ENCODE measurements at regions not wholly inside any gene's neighbourhood (a gene's known extent, or its start where the extent isn't known, plus 50 kb on each side); places are given as distances from the start of the nearest gene placed in this dataset.

DNA sequence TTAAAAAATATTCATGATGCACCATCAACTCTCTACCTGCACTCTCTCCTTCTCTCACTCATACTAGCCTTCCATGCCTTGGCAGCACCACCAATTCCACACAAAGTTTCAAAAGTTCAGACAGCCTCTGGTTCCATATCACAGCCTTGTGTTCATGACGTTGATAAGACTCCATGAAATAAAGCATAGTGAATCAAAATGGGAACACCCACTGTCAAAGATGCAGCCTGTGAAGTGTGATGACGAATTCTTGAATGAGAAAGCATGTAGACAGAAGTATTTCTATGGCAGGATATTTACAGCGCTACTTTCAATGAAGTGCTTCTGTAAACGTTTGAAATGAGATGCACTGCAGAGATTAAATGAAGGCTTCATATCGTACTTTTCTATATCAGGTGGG is 77.3 kb upstream of the FERMT1 start:
- TF ChIP-seq, protein P1, sequence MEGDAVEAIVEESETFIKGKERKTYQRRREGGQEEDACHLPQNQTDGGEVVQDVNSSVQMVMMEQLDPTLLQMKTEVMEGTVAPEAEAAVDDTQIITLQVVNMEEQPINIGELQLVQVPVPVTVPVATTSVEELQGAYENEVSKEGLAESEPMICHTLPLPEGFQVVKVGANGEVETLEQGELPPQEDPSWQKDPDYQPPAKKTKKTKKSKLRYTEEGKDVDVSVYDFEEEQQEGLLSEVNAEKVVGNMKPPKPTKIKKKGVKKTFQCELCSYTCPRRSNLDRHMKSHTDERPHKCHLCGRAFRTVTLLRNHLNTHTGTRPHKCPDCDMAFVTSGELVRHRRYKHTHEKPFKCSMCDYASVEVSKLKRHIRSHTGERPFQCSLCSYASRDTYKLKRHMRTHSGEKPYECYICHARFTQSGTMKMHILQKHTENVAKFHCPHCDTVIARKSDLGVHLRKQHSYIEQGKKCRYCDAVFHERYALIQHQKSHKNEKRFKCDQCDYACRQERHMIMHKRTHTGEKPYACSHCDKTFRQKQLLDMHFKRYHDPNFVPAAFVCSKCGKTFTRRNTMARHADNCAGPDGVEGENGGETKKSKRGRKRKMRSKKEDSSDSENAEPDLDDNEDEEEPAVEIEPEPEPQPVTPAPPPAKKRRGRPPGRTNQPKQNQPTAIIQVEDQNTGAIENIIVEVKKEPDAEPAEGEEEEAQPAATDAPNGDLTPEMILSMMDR (IDR thresholded peaks at IDR 0.05; ENCODE audit: borderline replicate concordance, insufficient read depth, low read depth, low read length) = no peak
- no peak overlapping the region for H3K4me3 ChIP-seq (ENCODE audit: low read depth, low read length)

DNA sequence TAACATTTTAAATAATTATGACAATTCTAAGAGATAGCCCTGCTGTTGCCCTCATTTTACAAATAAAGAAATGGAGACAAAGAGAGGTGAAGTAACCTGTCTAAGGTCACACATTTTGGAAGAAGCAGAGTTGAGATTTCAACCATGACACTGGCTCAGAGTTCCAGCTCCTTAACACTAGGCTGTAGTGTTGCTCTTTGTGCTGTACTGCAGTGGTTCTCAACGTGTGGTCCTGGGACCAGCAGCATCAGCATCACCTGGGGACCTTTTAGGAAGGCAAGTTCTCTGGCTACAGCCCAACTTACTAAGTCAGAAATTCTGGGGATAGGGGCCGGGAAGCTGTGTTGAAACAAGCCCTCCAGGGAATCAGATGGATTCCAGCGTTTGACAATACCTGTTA is 62.4 kb upstream of the FERMT1 start:
- TF ChIP-seq, protein P1 (IDR thresholded peaks at IDR 0.05; ENCODE audit: borderline replicate concordance, insufficient read depth, low read depth, low read length) = no peak
- H3K4me3 ChIP-seq (ENCODE audit: low read depth, low read length) = no peak overlapping the region

- no peak overlapping the region for H3K4me3 ChIP-seq (ENCODE audit: low read depth, low read length)
- TF ChIP-seq, protein P1 (IDR thresholded peaks at IDR 0.05; ENCODE audit: borderline replicate concordance, insufficient read depth, low read depth, low read length) = peak; percentile 23; the same call in 1 of the 2 replicates
Observed at GRCh38 chr20:6184086-6184485, 61.3 kb upstream of the FERMT1 start.

DNA sequence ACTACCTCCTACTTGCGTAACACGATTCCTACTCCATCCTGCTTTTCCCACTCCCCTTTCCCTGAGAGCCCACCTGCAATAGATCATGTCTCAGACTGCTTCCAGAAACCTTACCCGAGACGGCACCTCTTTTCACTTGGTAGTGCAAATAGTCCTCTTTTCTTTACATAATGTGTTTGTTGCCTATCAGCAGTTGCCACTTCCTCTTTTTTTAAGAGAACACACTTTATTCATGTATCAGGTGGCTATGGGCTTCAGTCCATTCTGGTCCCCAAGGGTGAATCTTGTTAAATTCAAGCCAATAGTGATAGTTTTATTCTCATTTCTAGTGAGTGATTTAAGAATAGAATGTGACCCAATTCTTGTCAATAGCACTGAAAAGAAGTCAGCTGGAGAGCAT is 57.7 kb upstream of the FERMT1 start:
- TF ChIP-seq, protein P1 (IDR thresholded peaks at IDR 0.05; ENCODE audit: borderline replicate concordance, insufficient read depth, low read depth, low read length) = no peak
- no peak overlapping the region for H3K4me3 ChIP-seq (ENCODE audit: low read depth, low read length)

- TF ChIP-seq, protein P1 (IDR thresholded peaks at IDR 0.05; ENCODE audit: borderline replicate concordance, insufficient read depth, low read depth, low read length) = peak; percentile 8; the same call in 1 of the 2 replicates
- no peak overlapping the region for H3K4me3 ChIP-seq (ENCODE audit: low read depth, low read length)
Observed at GRCh38 chr20:6178537-6178936, 55.7 kb upstream of the FERMT1 start.

DNA sequence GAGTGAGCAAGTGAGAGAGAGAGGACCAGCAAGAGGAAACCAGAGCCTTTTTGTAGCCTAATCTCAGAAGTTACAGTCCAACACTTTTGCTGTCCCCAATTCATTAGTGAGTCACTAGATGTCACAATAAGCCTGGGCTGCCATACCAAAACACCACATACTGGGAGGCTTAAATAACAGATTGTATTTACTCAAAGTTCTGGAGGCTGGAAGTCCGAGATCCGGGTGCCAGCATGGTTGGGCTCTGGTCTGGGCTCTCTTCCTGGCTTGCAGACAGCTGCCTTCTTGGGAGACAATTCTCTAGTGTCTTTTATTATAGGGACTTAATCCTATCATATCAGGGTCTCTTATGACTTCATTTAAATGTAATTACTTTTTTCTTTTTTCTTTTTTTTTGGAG is 50.7 kb upstream of the FERMT1 start:
- TF ChIP-seq, protein P1 (IDR thresholded peaks at IDR 0.05; ENCODE audit: borderline replicate concordance, insufficient read depth, low read depth, low read length) = no peak
- no peak overlapping the region for H3K4me3 ChIP-seq (ENCODE audit: low read depth, low read length)

Data from GM12875 (cell line).